Thyroid gland (tissue), 4 donors: ENCODE measurements at regions not wholly inside any gene's neighbourhood (a gene's known extent, or its start where the extent isn't known, plus 50 kb on each side); places are given as distances from the start of the nearest gene placed in this dataset.

Source experiments
- CTCF ChIP-seq, 6 experiments: fragments of 200-600 bp in 3 of 6; fragments of 450-650 bp in 3 of 6; sonication (generic) in 3 of 6; IDR thresholded peaks; one replicate each; pipeline ENCODE4 v1.5.1; 2016 to 2019; ENCODE audit warnings: antibody characterized with exemption in 6 of 6, mild to moderate bottlenecking in 2 of 6, inconsistent platforms in 1 of 6, moderate library complexity in 1 of 6
- POLR2A ChIP-seq, 2 donors: fragments of 450-650 bp; IDR thresholded peaks; one replicate each; pipeline ENCODE4 v1.6.1; 2017; ENCODE audit warnings: antibody characterized with exemption in 2 of 2, mild to moderate bottlenecking in 2 of 2, moderate library complexity in 1 of 2

GRCh38 chr4:34157547-34157946, 2086.8 kb downstream of the ARAP2 start:
- TF ChIP-seq POLR2A (IDR thresholded peaks at IDR 0.05): no peak
- TF ChIP-seq CTCF (IDR thresholded peaks at IDR 0.05): no peak
